GM12878 (cell line): ENCODE measurements at regions not wholly inside any gene's neighbourhood (a gene's known extent, or its start where the extent isn't known, plus 50 kb on each side); places are given as distances from the start of the nearest gene placed in this dataset.

ENCODE experiments used
- ATAC-seq: fragments of 200-7000 bp; cut with Tn5 transposase; 3 replicates; pipeline ENCODE4 v1.9.1; 2020; ENCODE audit warnings: mild to moderate bottlenecking, moderate library complexity
- BruUV-seq: library from RNA; stranded (reverse); fragments of 400-500 nt; replicated peaks from 2 replicates; lab custom pipeline; 2021; lab: Mats Ljungman, UMichigan
- CTCF ChIA-PET: fragments of 300-600 bp; sonication (Branson Sonifier 250); formaldehyde crosslinking; extraction: SDS; loops from one replicate; lab custom pipeline; 2021; ENCODE audit warnings: inconsistent platforms; lab: Yijun Ruan, JAX
- POLR2A ChIA-PET: fragments of 350-600 bp; formaldehyde crosslinking; extraction: SDS; loops from one replicate; lab custom pipeline; 2021; ENCODE audit warnings: inconsistent platforms; lab: Charles Lee
- RAD21 ChIA-PET: fragments of 300-600 bp; sonication (Branson Sonifier 250); formaldehyde crosslinking; loops from one replicate; lab custom pipeline; 2023; ENCODE audit warnings: antibody characterized with exemption; ENCODE audit not compliant: unreplicated experiment; lab: Charles Lee
- SMC1A ChIA-PET: fragments of 300-600 bp; sonication (Branson Sonifier 250); formaldehyde crosslinking; loops from one replicate; lab custom pipeline; 2023; ENCODE audit not compliant: unreplicated experiment, uncharacterized antibody; lab: Charles Lee
- DNase-seq: peaks from one replicate; pipeline ENCODE4 v3.0.0-alpha.2; 2011; ENCODE audit warnings: low read depth, low spot score
- FAIRE-seq: peaks from 3 replicates; lab custom pipeline; 2011; peaks lifted over from hg19 to GRCh38; lab: Jason Lieb, UNC
- H2AFZ ChIP-seq: 2 replicates; pipeline ENCODE4 v1.6.0; 2011; ENCODE audit warnings: low read depth, low read length, control low read depth; ENCODE audit not compliant: control insufficient read depth
- H3K27ac ChIP-seq: 2 replicates; pipeline ENCODE4 v1.5.1; 2011; ENCODE audit warnings: control low read depth; ENCODE audit not compliant: control insufficient read depth, insufficient read depth
- H3K27me3 ChIP-seq, 2 experiments: replicated peaks in 1 of 2; 2 replicates each; pipeline versions ENCODE4 v1.6.0 to v1.6.1; 2011; ENCODE audit warnings: low read length in 1 of 2; ENCODE audit not compliant: control insufficient read depth in 2 of 2, insufficient read depth in 2 of 2
- H3K36me3 ChIP-seq, 2 experiments: 2 replicates each; pipeline ENCODE4 v1.5.1; 2011; ENCODE audit warnings: low read length in 1 of 2; ENCODE audit not compliant: control insufficient read depth in 2 of 2, insufficient read depth in 2 of 2
- H3K4me1 ChIP-seq: 2 replicates; pipeline ENCODE4 v1.6.1; 2011; ENCODE audit warnings: mild to moderate bottlenecking, low read length, moderate library complexity, mixed read lengths; ENCODE audit not compliant: control insufficient read depth, insufficient read depth
- H3K4me2 ChIP-seq: 2 replicates; pipeline ENCODE4 v1.6.0; 2011; ENCODE audit warnings: control low read depth; ENCODE audit not compliant: control insufficient read depth, insufficient read depth
- H3K4me3 ChIP-seq: fragments of 200-600 bp; sonication (generic); 2 replicates; pipeline ENCODE4 v1.5.1; 2016
- H3K79me2 ChIP-seq: 2 replicates; pipeline ENCODE4 v1.6.0; 2011; ENCODE audit warnings: low read length; ENCODE audit not compliant: control insufficient read depth, insufficient read depth
- H3K9ac ChIP-seq: 2 replicates; pipeline ENCODE4 v1.8.0; 2011; ENCODE audit warnings: low read length, control low read depth, mixed read lengths; ENCODE audit not compliant: control insufficient read depth, insufficient read depth
- H3K9me3 ChIP-seq: replicated peaks from 3 replicates; pipeline ENCODE4 v1.5.1; 2011; ENCODE audit warnings: mild to moderate bottlenecking, low read length; ENCODE audit not compliant: control insufficient read depth, insufficient read depth
- H4K20me1 ChIP-seq: 2 replicates; pipeline ENCODE4 v1.6.0; 2011; ENCODE audit not compliant: control insufficient read depth, insufficient read depth
- ATF7 ChIP-seq: fragments of 450-650 bp; IDR thresholded peaks from 2 replicates; pipeline ENCODE4 v1.6.1; 2016; ENCODE audit warnings: low read depth, mild to moderate bottlenecking
- BHLHE40 ChIP-seq, 2 experiments: fragments of 450-650 bp in 1 of 2; IDR thresholded peaks; 2 replicates each; pipeline ENCODE4 v1.6.1; 2011 to 2017; ENCODE audit warnings: low read depth in 2 of 2, borderline replicate concordance in 1 of 2, improper control_type of control experiment in 1 of 2, low read length in 1 of 2, mild to moderate bottlenecking in 1 of 2
- EGR1 ChIP-seq, 2 experiments: IDR thresholded peaks; 1 replicate in 1 of 2; 2 replicates in 1 of 2; pipeline ENCODE4 v1.6.1; 2011 to 2012; ENCODE audit warnings: low read depth in 2 of 2, low read length in 2 of 2, borderline replicate concordance in 1 of 2, mild to moderate bottlenecking in 1 of 2, moderate library complexity in 1 of 2
- FOS ChIP-seq: IDR thresholded peaks from 3 replicates; pipeline ENCODE4 v1.6.1; 2011; ENCODE audit warnings: borderline replicate concordance; ENCODE audit not compliant: insufficient read length; ENCODE audit errors: extremely low read depth
- HDGF ChIP-seq: fragments of 450-650 bp; IDR thresholded peaks from 2 replicates; pipeline ENCODE4 v1.6.1; 2016; ENCODE audit warnings: antibody characterized with exemption
- IRF5 ChIP-seq: fragments of 450-650 bp; IDR thresholded peaks from 2 replicates; pipeline ENCODE4 v1.6.1; 2017; ENCODE audit warnings: borderline replicate concordance
- KLF5 ChIP-seq: fragments of 450-650 bp; IDR thresholded peaks from 2 replicates; pipeline ENCODE4 v1.6.1; 2014; ENCODE audit warnings: mild to moderate bottlenecking; ENCODE audit not compliant: partially characterized antibody
- MAX ChIP-seq: IDR thresholded peaks from 2 replicates; pipeline ENCODE4 v1.6.1; 2012; ENCODE audit warnings: low read depth, low read length, improper control_type of control experiment
- NFIC ChIP-seq: IDR thresholded peaks from 2 replicates; pipeline ENCODE4 v1.6.1; 2012; ENCODE audit warnings: low read depth, mild to moderate bottlenecking, inconsistent platforms, low read length, moderate library complexity
- NR2F1 ChIP-seq: fragments of 450-650 bp; conservative IDR thresholded peaks from 2 replicates; pipeline ENCODE4 v1.6.1; 2017; ENCODE audit warnings: mild to moderate bottlenecking
- RCOR1 ChIP-seq: conservative IDR thresholded peaks from 2 replicates; pipeline ENCODE4 v1.6.1; 2012; ENCODE audit warnings: low read depth, low read length, improper control_type of control experiment
- SIN3A ChIP-seq: IDR thresholded peaks from 2 replicates; pipeline ENCODE4 v1.6.1; 2012; ENCODE audit warnings: low read depth, low read length, improper control_type of control experiment
- TAF1 ChIP-seq: IDR thresholded peaks from 2 replicates; pipeline ENCODE4 v1.6.1; 2011; ENCODE audit warnings: mild to moderate bottlenecking, low read depth, low read length, borderline replicate concordance
- YY1 ChIP-seq: IDR thresholded peaks from 2 replicates; pipeline ENCODE4 v1.6.1; 2011; ENCODE audit warnings: low read depth, mild to moderate bottlenecking, low read length
- ZZZ3 ChIP-seq: IDR thresholded peaks from 2 replicates; pipeline ENCODE4 v1.6.1; 2011; ENCODE audit warnings: low read depth; ENCODE audit not compliant: control insufficient read depth, insufficient read length
- WGBS: methylation state at CpG from one replicate; pipeline ENCODE4 v1.1.6; 2016; ENCODE audit warnings: low lambda C conversion rate; ENCODE audit not compliant: insufficient replicate concordance, insufficient coverage; ENCODE audit errors: missing lambda C conversion rate; 5-methylcytosine and 5-hydroxymethylcytosine counted together
- in situ Hi-C: fragments of 300-500 bp; cut with MboI; formaldehyde crosslinking; loops from 9 replicates; pipeline ENCODE4 v1.14.3; 2018; ENCODE audit warnings: mixed read lengths
- intact Hi-C: fragments of 100-400 bp; cut with micrococcal nuclease; formaldehyde crosslinking; loops from one replicate; pipeline ENCODE4 v1.14.2; 2022; ENCODE audit not compliant: unreplicated experiment

- no peaks in the 10 kb centered on the region for H3K4me1 ChIP-seq
- no peaks in the 10 kb centered on the region for H4K20me1 ChIP-seq
- no peaks in the 10 kb centered on the region for H3K36me3 ChIP-seq
- POLR2A ChIA-PET = no interaction called here
- ATAC-seq = no peak
- H3K4me2 ChIP-seq = no peak overlapping the region
- H2AFZ ChIP-seq = no peak overlapping the region
- H3K9ac ChIP-seq = no peak overlapping the region
- RAD21 ChIA-PET = no interaction called here
- no peak overlapping the region for H3K4me3 ChIP-seq
- H3K9me3 ChIP-seq = no peaks in the 10 kb centered on the region
- SMC1A ChIA-PET = interaction anchor here (1.3 kb wide), 1 partner anchor 12 kb away, joined by 3 read pairs; no protein-coding TSS in a partner anchor
- no peak for DNase-seq
- H3K27me3 ChIP-seq = no peaks in the 10 kb centered on the region
- in situ Hi-C loops (no loop called here), intact Hi-C loops (no loop called here)
- H3K79me2 ChIP-seq = no peaks in the 10 kb centered on the region
- TF ChIP-seq NR2F1 (no peak), KLF5 (no peak), BHLHE40 (IDR thresholded peaks at IDR 0.05; ENCODE audit: borderline replicate concordance in 1 of 2, low read depth in 2 of 2, low read length in 1 of 2) (no peak), MAX (no peak), HDGF (no peak), TAF1 (no peak), ATF7 (no peak), FOS (no peak), ZZZ3 (no peak), NFIC (no peak), YY1 (no peak), RCOR1 (no peak), IRF5 (no peak), EGR1 (IDR thresholded peaks at IDR 0.05; ENCODE audit: borderline replicate concordance in 1 of 2, low read depth in 2 of 2, low read length in 2 of 2) (no peak), SIN3A (no peak)
- BruUV-seq = no TSS peak
- no peak for FAIRE-seq
- H3K27ac ChIP-seq = no peak overlapping the region
- CTCF ChIA-PET = interaction anchor here (0.8 to 1.0 kb wide), 2 partner anchors 22 to 401 kb away, joined by 4 read pairs; no protein-coding TSS in a partner anchor
- WGBS = 0% methylated on average over 2 of the region's 2 CpGs
These were observed 61.2 kb upstream of the STXBP6 start for GRCh38 chr14:25111061-25111601.
